ENCODE measurements at regions not wholly inside any gene's neighbourhood (a gene's known extent, or its start where the extent isn't known, plus 50 kb on each side); places are given as distances from the start of the nearest gene placed in this dataset.

DNA sequence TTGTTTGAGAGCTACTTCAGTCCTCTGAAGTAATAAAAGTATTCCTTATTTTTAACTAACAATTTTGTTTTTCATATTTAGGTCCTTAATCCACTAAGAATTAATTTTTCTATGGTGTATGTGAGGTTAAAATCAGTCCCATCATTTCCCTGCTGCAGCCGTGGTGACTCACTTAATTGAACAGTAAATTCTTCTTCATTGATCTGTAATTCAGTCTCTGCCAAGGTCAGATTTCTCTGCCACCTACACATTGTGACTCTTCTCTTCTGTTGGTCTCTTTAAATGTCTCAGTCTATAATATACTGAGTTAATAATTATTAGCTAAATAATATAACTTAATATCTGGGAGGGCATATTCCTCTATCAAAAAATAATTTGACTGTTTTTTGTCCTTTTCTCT is 262.3 kb downstream of the UTRN start:
- TF ChIP-seq SUZ12 (IDR thresholded peaks at IDR 0.05) (no peak), ARNT (IDR thresholded peaks at IDR 0.05) (no peak)
